Activated CD4-positive, CD25-positive, alpha-beta regulatory T cell treated with anti-CD3 and anti-CD28 coated beads, Interleukin-2, amount 50 U/mL, for 16 hours (primary cell): ENCODE measurements at regions not wholly inside any gene's neighbourhood (a gene's known extent, or its start where the extent isn't known, plus 50 kb on each side); places are given as distances from the start of the nearest gene placed in this dataset.
"Not testable (repeated sequence)": the region's sequence is repeated elsewhere in the genome, so short reads cannot be mapped to it uniquely, and the experiment has no call there.

Experiments used
- DNase-seq: peaks from one replicate; pipeline ENCODE4 v3.0.0-alpha.2; 2020; ENCODE audit warnings: low read depth, low spot score

DNA sequence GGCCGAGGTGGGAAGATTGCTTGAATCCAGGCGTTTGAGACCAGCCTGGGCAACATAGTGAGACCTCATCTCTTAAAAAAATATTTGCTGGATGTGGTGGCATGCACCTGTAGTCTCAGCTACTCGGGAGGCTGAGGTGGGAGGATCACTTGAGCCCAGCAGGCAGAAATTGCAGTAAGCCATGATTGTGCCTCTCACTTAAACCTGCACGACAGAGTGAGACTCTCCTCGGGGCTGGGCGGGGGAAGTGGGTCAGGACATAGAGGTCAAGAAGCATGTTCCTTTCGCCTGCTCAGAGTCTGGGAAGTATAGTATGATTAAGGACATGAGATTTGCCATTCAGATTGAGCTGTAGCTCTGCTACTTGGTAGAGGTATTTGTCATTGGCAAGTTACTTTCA is 52.3 kb downstream of the SEPTIN7 start:
- DNase-seq: not testable (repeated sequence)

- no peak for DNase-seq
Observed at GRCh38 chr7:35854311-35854710, 53.5 kb downstream of the SEPTIN7 start.

DNA sequence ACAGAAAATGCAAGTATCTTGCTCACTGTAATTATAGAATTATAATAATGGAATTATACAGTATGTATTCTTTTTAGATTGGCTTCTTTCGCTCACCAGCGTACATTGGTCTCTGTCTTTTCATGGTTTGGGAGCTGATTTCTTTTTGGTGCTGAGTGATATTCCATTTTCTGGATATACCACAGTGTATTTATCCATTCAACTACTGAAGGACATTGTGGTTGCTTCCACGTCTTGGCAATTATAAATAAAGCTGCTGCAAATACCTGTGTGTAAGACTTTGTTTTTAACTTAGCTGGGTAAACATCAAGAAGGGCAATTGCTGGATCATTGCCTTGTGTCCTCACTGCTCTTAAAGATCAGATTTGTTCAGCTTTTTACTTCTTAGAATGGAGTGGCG is 55.3 kb downstream of the SEPTIN7 start:
- no peak for DNase-seq

- DNase-seq: no peak
Observed at GRCh38 chr7:35860664-35861063, 59.8 kb downstream of the SEPTIN7 start.

DNA sequence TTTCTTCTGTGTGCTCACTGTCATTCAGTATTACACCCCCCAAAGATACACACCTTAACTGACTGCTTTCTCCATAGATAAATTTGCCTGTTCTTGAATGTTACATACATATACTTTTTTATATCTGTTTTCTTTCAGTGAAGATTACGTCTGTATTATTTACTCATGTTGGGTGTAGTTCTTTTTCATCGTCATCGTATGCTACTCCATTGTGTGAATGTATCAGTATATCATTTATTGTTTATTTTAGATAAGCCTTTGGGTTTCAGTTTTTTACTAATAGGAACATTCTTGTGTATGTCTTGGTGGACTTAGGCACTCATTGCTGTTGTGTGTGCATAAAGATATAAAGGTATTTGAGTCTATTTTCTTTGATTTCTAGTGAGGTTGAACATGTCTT is 64.4 kb downstream of the SEPTIN7 start:
- DNase-seq: no peak

DNA sequence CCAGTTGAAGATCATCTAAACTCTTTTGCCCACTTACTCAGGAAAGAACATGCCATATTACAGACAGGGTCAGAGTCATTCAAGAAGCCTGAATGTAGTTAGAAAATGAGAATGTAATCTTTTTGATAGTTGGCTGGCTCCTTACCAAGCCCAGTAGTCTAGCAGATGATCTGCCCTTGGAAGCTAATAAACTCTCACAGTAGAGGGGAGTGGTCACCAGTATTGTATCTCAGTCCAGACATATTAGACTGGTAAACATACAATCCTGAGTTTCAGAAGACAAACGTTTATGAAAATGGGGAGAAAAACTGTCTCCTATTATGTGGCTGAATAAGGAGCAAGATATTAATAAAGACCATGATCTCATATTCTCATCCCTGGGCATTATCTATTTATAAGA is 65.3 kb downstream of the SEPTIN7 start:
- no peak for DNase-seq

GRCh38 chr7:35869117-35869516 is 68.3 kb downstream of the SEPTIN7 start:
- not testable (repeated sequence) for DNase-seq

GRCh38 chr7:35869810-35870209 is 69.0 kb downstream of the SEPTIN7 start:
- DNase-seq: no peak

GRCh38 chr7:35871856-35872255 is 71.0 kb downstream of the SEPTIN7 start:
- DNase-seq: no peak

DNA sequence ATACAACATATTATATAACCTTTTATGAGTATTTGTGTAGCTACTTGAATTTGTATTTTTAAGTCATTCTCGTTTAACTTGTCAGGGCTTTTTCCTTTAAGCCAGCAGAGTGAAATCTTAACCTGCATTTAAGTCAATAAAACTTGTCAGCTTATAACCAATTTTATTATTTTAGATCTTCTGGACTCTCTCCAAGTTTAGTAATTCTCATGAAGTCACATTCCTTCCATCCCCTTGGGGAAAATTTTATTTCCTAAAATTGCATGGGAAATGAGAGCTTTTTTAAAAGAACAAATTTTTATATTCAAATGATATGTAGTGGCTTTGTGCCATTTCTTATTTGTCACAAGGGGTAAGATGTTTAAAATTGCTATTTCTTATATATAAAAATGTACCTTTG is 74.0 kb downstream of the SEPTIN7 start:
- no peak for DNase-seq

DNA sequence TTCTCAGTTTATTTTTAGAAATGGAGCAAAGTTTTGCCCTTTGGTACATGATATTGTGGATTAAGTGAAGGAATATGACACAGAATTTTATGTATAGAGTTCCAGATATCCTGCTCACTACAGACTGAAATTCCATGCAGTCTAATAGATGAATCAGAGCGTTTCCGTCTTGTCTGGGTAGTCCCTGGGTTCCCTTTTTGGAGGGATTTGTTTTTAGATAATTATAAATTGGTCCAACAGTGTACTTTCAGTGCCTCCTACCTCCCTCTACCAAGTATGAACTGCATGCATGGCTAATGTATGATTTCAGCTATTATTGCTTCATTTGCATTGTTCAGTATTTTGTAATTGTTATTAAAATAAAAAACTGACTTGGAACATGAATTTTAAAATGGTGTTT is 74.4 kb downstream of the SEPTIN7 start:
- no peak for DNase-seq

DNA sequence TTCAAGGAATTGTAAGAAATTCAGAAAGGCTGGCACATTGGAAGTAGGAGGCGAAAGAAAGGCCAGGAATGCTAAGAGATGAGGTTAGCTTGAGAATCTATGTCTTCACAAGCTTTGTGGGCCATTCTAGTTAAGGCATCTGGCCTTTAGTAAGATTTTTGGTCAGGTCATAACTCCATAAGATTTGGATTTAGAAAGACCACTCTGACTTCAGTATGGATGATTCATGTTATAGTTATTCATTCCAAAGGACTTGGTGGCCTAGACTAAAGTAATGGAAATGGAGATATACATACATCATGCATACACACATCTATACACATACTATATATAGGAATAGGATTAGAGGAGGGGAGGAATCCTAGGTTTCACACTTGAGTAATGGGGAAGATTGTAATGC is 77.5 kb downstream of the SEPTIN7 start:
- DNase-seq: no peak

DNA sequence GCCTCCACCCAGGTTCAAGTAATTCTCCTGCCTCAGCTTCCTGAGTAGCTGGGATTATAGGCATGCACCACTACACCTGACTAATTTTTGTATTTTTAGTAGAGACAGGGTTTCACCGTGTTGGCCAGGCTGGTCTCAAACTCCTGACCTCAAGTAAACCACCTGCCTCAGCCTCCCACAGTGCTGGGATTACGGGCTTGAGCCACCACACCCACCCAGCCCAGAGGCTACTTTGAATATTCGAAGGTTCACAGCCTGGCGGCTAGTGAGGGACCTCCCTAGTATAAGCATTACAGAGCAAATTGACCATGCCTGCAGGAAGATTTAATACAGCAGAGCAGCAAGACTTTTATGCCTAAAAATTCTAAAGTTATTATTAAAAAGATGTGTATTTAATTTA is 86.6 kb downstream of the SEPTIN7 start:
- not testable (repeated sequence) for DNase-seq

- DNase-seq: no peak
Observed at GRCh38 chr7:35889001-35889400, 88.1 kb downstream of the SEPTIN7 start.

- no peak for DNase-seq
Observed at GRCh38 chr7:35889870-35890269, 89.0 kb downstream of the SEPTIN7 start.

DNA sequence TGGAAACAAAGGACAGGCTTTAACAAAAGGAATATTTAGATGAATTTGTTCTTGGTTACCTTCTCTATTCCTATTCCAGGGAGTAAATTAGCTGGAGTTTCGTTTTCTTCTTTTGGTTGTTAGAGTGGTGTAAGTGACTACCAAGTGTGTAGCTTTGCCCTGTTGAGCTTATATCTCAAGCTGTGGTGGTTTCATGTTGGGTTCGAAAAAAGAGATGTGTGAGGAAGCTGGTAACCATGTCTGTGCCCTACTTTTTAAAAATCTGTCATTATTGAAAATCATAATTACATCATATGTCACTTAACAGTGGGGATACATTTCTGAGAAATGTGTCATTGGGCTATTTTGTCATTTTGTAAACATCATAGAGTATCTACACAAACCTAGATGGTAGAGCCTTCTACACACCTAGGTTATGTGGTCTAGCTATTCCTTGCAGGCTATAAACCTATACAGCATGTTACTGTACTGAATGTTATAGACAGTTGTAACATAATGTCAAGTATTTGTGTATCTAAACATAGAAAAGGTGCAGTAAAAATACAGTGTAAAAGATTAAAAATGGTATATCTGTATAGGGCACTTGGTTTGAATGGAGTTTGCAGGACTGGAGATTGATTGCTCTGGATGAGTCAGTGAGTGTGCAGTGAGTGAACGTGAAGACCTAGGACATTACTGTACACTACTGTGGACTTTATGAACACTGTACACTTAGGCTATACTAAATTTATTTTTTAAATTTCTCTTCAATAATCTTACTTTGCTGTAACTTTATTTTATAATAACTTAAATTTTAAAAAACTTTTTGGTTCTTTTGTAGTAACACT is 90.4 kb downstream of the SEPTIN7 start:
- DNase-seq: no peak

- DNase-seq: no peak
Observed at GRCh38 chr7:35893649-35894048, 92.8 kb downstream of the SEPTIN7 start.

GRCh38 chr7:35894721-35895120 is 93.9 kb downstream of the SEPTIN7 start:
- no peak for DNase-seq

DNA sequence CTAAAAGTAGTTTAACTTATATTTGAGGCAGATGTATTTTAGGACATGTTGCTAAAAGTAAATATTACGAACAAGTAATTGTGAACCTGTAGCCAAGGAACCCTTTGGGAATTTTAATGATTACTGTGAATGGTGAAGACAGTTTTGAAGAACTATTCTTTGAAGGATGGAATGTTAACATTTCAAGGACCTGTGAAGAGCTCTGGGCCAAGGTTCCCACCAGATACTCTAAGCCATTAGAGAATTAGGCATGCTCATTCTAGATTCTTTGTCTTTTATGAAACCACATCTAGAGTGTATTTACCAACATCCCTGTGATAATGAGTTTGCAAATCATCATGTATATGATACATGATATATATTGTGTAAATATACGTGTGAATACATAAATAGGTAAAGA is 99.8 kb downstream of the SEPTIN7 start:
- no peak for DNase-seq

GRCh38 chr7:35905555-35905954 is 104.7 kb downstream of the SEPTIN7 start:
- no peak for DNase-seq

DNA sequence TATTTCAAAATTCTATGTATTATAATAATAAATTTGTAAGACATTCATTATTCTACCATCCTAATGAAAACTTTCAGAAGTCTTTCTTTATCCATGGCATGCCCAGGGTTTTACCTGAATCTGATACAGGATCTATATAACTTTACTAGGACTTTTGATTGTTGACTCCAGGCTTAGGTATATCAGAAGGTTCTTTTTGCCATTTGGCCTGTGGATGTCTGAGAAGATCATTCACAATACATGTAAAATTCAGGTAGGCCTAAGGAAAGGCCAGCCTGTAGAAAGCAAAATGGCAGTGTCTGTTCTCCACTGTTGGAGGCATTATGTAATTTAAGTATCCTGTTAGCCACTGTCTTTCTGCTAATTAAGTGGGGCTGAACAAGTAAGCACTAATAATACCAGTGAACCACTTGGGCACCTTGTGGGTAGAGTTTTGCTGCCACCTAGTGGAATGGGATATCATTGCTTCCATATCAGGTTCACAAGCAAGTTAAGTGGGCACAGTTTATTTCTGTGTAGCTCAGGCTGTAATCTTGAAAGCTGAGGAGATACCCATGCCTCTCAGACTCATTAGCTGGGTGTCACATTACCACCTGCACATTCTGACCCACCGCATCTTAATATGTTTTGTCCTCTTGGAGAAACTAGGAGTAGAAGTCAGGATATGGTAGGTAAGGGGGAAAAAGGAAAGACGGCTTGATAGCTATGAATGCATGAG is 105.5 kb downstream of the SEPTIN7 start:
- DNase-seq: peak; percentile 45

DNA sequence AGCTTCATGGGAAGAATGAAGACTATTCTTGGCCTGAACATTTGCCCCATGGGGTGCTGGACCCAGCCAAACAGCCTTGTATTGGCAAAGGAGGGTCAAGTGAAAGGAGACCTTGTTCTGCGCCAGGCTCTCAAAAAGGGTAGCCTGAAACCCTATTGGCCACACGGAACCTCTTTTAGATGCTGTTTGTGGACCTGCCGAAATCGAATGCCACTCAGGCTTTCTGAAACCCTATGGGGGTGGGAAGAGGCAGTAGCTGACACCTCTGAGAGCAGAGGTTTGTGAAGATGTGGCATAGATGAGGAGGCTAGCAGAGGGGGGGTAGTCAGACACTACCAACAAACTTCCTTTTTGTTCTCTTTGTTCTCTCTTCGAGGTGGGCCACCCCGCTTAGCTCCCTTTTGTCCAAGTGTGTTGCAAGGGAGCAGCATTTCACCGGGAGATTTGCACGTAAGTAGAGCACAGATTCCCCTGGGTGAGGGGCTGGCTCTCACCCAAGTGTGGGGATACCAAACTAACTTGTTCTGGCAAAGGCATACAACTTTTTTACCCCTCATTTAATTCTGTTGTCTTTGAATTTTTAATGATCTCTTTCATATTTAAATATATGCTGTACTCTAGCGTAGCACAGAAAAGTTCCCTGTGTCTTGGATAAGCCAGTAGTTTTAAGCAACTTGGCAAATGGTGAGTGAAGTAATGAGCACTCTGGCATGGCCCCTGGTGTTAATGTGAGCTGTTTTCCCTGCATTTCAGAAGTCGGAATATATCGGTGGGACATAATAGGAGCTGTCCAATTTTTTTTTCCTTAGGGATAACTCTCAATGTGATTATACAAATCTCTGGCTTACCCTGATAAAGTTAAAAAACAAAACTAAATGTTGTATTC is 107.7 kb downstream of the SEPTIN7 start:
- DNase-seq: no peak
